RPMI8226 (cell line): ENCODE measurements at regions not wholly inside any gene's neighbourhood (a gene's known extent, or its start where the extent isn't known, plus 50 kb on each side); places are given as distances from the start of the nearest gene placed in this dataset.

ENCODE experiments used
- DNase-seq: peaks from one replicate; pipeline ENCODE4 v3.0.0-alpha.2; 2015

GRCh38 chr3:23079976-23080375, 123.2 kb upstream of the UBE2E2 start:
- DNase-seq = no peak

GRCh38 chr3:23083701-23084100, 119.4 kb upstream of the UBE2E2 start:
- DNase-seq = no peak

DNA sequence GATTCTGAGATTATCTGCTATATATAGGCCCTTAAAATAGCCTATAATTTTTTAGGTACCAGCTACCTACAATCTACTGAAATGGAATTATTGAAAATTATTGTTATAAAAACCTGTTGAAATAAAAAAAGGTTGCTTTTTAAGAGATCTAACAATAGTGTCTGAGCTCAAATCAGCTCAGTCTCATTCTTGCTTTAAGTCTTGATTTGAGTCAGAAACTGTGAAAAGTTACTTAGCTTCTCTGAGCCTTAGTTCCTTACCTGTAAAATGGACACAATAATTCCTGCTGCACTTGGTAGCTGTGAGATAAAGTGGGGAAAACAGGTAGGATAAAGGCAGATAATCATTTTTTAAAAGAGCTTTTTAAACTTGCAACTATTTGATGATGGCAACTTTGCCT, 118.8 kb upstream of the UBE2E2 start:
- no peak for DNase-seq

GRCh38 chr3:23085261-23085660, 117.9 kb upstream of the UBE2E2 start:
- DNase-seq = no peak

- DNase-seq = no peak
These were observed 116.8 kb upstream of the UBE2E2 start for GRCh38 chr3:23086331-23086730.

DNA sequence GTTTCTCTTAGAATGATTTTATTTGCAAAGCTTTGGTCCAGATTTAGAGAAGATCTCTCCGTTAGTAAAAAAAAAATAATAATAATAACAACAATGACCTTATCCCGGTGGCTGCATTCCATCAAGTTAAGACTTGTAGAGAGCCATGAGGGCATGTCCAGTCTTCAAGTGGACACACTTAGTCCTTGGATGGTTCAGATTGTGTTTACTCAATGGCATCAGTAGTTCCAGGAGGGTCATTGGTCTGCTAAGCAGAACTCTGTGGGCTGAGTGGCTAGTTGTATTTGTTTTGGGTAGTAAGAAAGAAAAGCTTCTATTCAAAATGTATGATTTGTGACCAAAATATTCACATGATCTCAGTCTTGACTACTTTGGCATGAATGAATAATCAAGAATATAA, 116.3 kb upstream of the UBE2E2 start:
- no peak for DNase-seq

DNA sequence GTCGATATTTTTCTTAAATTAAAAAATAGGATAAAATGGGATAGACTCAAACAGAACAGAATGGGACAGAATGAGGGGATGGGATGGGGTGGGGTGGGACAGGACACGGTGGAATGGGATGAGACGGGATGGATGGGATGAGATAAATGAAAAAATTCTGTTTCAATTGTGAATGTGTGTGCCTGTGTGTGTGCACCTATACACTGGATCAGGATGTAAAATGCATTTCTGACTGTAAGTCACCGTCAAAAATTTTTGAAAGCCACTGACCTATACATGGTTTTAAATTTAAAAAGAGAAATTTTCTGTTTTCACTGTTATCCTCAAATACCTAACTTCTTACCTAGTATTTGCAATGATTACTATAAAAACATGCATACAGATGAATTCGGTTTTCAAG, 108.7 kb upstream of the UBE2E2 start:
- DNase-seq = no peak

GRCh38 chr3:23094890-23095462, 108.2 kb upstream of the UBE2E2 start:
- no peak for DNase-seq

- no peak for DNase-seq
These were observed 107.1 kb upstream of the UBE2E2 start for GRCh38 chr3:23096041-23096440.

DNA sequence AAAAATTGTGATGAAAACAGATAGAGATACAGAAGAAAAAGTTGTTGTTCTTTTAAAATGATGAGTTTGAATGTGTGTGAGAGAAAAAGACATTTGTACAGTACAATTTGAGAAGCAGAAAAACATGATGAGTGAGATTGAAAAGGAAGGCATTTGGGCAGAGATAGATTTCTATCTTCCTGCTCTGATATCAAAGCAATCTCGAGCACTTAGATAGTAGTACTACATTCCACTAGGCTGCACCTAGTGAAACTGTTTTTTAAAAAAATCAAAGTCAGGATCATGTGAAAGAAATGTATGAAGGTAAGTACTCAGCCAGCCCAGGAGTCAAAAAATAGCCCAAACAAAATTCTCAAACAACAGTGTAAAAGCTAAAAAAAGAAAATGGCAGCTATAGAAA, 104.1 kb upstream of the UBE2E2 start:
- DNase-seq = no peak

GRCh38 chr3:23099677-23100076, 103.5 kb upstream of the UBE2E2 start:
- DNase-seq = no peak

DNA sequence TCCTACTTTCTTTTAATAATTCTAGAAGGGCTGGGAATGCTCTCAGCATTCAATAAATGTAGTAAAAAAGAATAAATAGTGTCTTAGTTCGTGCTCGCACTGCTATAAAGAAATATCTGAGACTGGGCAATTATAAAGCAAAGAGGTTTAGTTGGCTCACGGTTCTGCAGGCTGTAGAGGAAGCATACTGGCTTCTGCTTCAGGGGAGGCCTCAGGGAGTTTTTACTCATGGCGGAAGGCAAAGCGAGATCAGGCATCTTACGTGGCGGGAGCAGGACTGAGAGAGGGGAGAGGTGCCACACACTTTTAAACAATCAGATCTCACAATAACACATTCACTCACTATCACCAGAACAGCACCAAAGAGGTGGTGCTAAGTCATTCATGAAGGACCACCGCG, 103.0 kb upstream of the UBE2E2 start:
- DNase-seq = no peak

- no peak for DNase-seq
These were observed 99.4 kb upstream of the UBE2E2 start for GRCh38 chr3:23103764-23104163.

DNA sequence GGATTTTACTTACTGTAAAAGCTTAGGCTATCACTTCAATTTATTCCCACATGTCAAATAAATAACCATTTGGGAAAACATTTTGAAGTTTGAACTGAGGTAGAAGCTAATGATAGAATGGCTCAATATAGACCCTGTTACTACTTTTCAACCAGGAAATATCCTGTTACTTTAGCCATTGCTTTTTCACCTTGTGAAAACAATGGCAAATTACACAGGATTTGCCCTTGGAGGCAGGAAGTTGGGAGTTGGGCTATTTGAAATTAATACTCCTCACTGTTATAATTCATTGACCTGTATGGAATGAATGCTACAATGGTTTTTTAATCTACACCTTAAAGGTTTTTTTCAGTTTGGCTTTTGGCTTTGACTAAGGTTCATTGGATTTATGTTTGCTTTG, 98.1 kb upstream of the UBE2E2 start:
- DNase-seq = no peak

- DNase-seq = no peak
These were observed 96.5 kb upstream of the UBE2E2 start for GRCh38 chr3:23106666-23107065.

- DNase-seq = no peak
These were observed 95.9 kb upstream of the UBE2E2 start for GRCh38 chr3:23107221-23107620.

DNA sequence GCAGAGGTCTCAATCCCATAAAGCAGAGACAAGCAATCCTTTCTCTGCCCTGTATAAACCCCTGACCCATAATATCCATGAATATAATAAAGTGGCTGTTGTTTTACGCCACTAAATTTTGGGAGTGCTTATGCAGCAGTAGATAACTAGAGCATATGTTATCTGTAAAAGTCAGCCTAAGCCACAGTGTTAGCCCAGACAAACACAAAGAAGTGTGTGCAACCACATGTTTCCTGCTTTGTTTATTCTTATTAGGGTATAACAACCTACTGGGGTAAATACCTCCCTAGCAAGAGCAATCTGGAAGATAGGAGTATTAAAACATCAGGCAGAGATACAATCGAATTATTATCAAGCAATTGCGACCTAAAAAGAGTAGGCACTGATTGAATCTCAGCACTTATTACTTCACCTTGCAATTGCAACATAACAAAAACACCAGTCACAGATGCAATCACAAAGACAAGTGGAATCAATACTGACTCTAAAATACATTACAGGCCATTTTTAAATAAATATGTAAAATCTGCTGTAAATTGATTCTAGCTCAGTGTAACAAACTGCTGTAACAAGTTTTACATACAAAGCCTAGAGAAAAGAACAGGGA, 94.6 kb upstream of the UBE2E2 start:
- DNase-seq = no peak

GRCh38 chr3:23111286-23111685, 91.8 kb upstream of the UBE2E2 start:
- DNase-seq = no peak

DNA sequence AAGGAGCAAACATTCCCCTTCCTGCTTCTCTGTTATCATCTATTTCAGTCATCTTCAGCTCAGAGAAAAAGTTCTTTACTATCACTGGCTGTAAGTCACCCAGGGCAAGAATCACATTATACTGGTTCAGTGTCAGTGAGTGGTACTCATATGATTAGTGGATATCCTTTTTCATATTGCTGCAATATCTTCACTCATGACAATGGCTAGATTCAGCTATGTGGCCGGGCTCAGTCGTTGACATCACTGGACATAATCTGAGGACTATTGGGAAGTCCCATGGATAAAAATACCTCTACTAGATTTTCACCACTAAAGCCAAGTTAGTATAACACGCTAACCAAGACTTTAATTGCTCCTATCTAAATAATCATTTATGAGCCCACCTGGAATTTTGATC, 91.3 kb upstream of the UBE2E2 start:
- DNase-seq = no peak

DNA sequence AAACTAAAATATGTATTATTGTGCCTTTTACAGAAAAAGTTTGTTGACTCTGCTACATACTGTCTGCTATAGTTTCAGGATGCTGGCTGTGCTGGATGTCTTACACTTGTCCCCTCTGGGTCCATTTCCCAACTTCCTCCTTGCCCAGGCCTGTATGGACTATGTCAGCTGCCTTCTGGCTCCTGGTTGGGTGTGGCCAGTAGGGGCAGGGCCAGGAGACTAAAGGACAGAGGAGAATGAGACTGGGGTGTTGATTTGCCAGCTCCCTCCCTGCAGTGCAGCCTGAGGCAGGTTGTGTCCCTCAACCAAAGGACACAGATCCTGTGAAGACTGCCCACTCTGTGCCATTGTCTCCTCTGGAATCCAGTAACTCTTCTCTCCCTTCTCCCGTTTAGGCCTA, 90.6 kb upstream of the UBE2E2 start:
- DNase-seq = no peak

- DNase-seq = no peak
These were observed 89.5 kb upstream of the UBE2E2 start for GRCh38 chr3:23113455-23114171.

GRCh38 chr3:23114432-23114831, 88.7 kb upstream of the UBE2E2 start:
- no peak for DNase-seq

GRCh38 chr3:23115171-23115877, 87.8 kb upstream of the UBE2E2 start:
- DNase-seq = no peak
